IPS-20b (cell line): ENCODE measurements at regions not wholly inside any gene's neighbourhood (a gene's known extent, or its start where the extent isn't known, plus 50 kb on each side); places are given as distances from the start of the nearest gene placed in this dataset.

Experiments
- H3K27ac ChIP-seq: one replicate; pipeline ENCODE4 v1.5.1; 2013; ENCODE audit warnings: low read length
- H3K27me3 ChIP-seq: 2 replicates; pipeline ENCODE4 v1.6.1; 2013; ENCODE audit warnings: mild to moderate bottlenecking, low read length, inconsistent platforms; ENCODE audit not compliant: insufficient read depth
- H3K36me3 ChIP-seq: 2 replicates; pipeline ENCODE4 v1.6.1; 2013; ENCODE audit warnings: low read depth, mild to moderate bottlenecking, inconsistent platforms, low read length, moderate library complexity; ENCODE audit not compliant: insufficient read depth
- H3K4me1 ChIP-seq: 2 replicates; pipeline ENCODE4 v1.6.1; 2013; ENCODE audit warnings: mild to moderate bottlenecking, control low read depth, inconsistent platforms, low read length, moderate library complexity; ENCODE audit not compliant: insufficient read depth
- H3K4me3 ChIP-seq: 2 replicates; pipeline ENCODE4 v1.5.1; 2013; ENCODE audit warnings: mild to moderate bottlenecking, low read length, inconsistent platforms
- H3K9ac ChIP-seq: 2 replicates; pipeline ENCODE4 v1.6.1; 2013; ENCODE audit warnings: low read depth, mild to moderate bottlenecking, inconsistent platforms, low read length, moderate library complexity
- H3K9me3 ChIP-seq: 2 replicates; pipeline ENCODE4 v1.6.1; 2013; ENCODE audit warnings: mild to moderate bottlenecking, low read depth, low read length, inconsistent platforms; ENCODE audit not compliant: insufficient read depth

DNA sequence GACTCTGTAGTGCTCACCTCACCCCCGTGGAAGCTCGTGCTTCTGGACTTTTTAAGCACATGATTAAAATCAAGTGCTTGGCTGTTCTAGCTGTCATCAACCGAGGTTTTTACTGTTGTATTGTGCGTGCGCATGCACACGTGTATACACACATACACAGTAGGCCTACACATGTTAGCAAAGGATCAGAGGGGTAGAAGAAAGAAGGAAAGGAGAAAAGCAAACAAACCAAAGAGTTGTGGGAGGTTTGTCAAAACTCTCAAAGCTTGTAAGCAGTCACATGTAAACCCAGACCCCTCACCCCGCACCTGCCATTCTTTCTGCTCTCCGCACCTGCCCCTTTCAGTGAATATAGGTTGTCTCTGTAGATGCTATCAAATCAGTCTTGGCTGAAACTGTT, 311.8 kb downstream of the HS3ST1 start:
- no peak overlapping the region for H3K4me3 ChIP-seq
- no peaks in the 10 kb centered on the region for H3K36me3 ChIP-seq
- H3K9me3 ChIP-seq: no peaks in the 10 kb centered on the region
- H3K4me1 ChIP-seq: no peaks in the 10 kb centered on the region
- no peak overlapping the region for H3K27ac ChIP-seq
- H3K27me3 ChIP-seq: no peaks in the 10 kb centered on the region
- no peak overlapping the region for H3K9ac ChIP-seq

DNA sequence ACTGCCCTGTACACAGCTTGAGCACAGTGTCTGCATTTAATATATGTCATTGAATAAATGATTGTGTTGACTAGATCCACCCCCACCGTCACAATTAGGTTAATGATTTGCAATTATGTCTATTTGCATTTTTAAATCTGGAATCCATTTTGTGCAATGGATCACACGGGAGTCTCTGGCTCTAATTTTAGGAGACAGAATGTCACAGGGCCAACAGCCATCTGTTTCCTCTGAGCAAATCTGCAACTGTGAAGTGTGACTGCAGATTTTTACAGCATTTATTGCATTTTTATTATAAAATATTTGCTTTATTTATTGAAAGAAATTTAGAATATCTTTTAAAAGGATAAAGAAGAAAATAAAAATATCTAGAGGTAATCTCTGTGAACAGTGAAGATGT, 316.8 kb downstream of the HS3ST1 start:
- Histone ChIP-seq H3K4me3 (no peak overlapping the region), H3K9ac (no peak overlapping the region), H3K27ac (no peak overlapping the region), H3K4me1 (no peaks in the 10 kb centered on the region), H3K36me3 (no peaks in the 10 kb centered on the region), H3K27me3 (no peaks in the 10 kb centered on the region), H3K9me3 (no peaks in the 10 kb centered on the region)

DNA sequence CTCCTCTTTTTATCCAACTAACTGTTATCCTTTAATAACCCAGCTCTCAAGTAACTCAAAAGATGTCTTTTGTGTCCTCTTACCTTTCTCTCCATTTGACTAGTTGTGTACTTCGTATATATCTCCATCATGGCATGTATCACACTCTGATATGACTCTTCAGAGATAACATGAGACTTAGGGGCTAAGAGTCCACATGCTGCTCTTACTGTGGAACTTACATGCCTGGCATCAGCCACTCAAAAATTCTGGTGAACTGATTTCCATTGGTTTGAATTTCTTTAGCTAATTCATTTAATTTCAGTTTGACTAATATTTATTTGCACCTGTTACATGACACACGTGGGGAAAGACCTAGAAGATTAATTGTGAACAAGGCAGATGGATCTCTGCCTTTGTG, 317.3 kb downstream of the HS3ST1 start:
- Histone ChIP-seq H3K27ac (no peak overlapping the region), H3K27me3 (no peaks in the 10 kb centered on the region), H3K36me3 (no peaks in the 10 kb centered on the region), H3K9me3 (no peaks in the 10 kb centered on the region), H3K9ac (no peak overlapping the region), H3K4me3 (no peak overlapping the region), H3K4me1 (no peaks in the 10 kb centered on the region)

DNA sequence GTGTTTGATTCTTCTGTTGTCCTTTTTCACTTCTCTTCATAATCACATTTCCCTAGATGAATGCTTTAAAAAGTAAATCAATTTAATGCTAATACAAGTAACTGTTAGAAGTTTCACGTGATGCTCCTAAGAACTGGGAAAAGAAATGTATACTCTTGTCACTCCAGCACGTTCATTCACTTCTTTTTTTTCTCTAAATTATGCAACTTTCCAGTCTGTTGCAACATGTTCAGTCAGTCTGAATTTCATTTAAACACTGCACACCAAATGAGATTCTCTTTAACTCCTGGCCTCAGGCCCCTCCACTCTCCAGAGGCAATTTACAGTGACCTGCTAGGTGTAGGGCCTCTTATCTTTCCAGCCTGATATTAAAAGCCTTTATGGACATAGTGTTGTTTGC, 321.9 kb downstream of the HS3ST1 start:
- Histone ChIP-seq H3K27ac (no peak overlapping the region), H3K27me3 (no peaks in the 10 kb centered on the region), H3K4me1 (no peaks in the 10 kb centered on the region), H3K36me3 (no peaks in the 10 kb centered on the region), H3K4me3 (no peak overlapping the region), H3K9ac (no peak overlapping the region), H3K9me3 (no peaks in the 10 kb centered on the region)

DNA sequence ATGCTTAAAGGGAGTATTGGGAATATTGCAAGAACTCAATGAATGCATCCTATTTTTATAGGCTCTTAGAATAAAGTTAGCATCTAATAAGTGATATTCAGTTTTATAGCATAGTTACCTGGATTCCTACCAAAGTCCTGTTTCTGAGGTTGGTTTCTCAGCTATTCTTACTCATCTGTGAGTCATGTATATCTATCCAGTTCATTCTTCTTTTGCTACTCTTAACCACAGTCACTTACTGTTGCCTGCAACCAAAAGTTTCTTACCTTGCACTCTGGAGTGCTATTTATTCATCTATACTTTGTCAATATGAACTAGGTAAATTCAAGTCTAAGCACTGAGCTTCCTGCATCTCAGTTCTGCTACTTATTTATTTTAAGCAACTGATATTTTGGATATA, 322.5 kb downstream of the HS3ST1 start:
- Histone ChIP-seq H3K9me3 (no peaks in the 10 kb centered on the region), H3K36me3 (no peaks in the 10 kb centered on the region), H3K27me3 (no peaks in the 10 kb centered on the region), H3K4me3 (no peak overlapping the region), H3K4me1 (no peaks in the 10 kb centered on the region), H3K9ac (no peak overlapping the region), H3K27ac (no peak overlapping the region)

DNA sequence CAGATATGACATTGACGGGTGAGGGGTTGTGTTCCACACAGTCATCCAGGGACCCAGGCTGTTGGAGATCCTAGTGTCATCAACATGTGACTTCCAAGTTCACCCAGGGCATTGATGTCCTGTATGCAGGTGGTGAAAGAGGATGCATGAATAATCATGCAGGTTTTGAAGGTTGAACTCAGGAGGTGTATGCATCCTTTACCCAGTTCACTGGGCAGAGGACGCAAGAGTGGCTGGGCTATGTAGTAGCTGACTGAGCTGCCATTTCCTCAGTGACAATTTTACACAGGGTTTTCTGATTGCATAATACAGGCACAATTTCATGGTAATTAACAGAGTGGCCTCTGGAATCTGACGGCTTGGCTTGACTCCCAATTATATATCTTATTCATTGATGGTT, 323.0 kb downstream of the HS3ST1 start:
- Histone ChIP-seq H3K9ac (no peak overlapping the region), H3K9me3 (no peaks in the 10 kb centered on the region), H3K36me3 (no peaks in the 10 kb centered on the region), H3K4me1 (no peaks in the 10 kb centered on the region), H3K27ac (no peak overlapping the region), H3K27me3 (no peaks in the 10 kb centered on the region), H3K4me3 (no peak overlapping the region)

DNA sequence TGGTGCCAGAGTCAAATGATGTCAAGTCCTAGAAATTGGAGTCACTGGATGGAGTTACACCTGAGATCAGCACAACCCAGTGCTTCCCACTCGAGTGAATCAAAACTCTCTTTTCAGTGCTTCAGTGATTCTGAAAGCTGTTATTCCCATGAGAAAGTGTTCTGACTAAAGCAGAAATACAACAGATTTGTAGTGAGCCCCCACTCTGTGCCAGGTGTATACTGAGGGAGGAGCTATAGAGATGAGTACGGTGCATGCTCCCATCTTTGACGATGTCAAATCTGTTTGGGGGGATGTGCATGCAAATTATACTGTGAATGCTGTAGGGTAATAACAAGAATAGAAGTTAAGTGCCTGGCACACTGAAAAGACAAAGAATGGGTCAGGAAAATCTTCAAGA, 330.2 kb downstream of the HS3ST1 start:
- Histone ChIP-seq H3K9ac (no peak overlapping the region), H3K27me3 (no peaks in the 10 kb centered on the region), H3K4me3 (no peak overlapping the region), H3K9me3 (no peaks in the 10 kb centered on the region), H3K4me1 (no peaks in the 10 kb centered on the region), H3K36me3 (no peaks in the 10 kb centered on the region), H3K27ac (no peak overlapping the region)

DNA sequence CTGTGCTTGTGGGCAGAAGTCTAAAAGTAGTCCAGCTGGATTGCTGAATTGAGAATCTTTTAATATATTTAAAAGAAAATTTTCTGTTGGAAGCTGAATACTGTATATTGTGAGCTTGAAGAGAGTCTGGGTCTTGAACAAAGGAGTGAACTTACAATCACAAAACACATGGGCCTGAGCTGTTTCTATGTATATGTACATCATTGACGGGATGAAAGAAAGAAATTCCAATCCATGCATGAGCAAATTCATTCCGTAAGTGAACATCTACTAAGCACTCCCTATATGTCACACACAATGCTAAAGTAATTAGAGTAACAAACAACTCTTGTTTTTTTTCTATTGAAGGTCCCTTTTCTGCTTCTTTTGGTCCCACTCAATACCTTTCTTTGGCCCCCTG, 331.0 kb downstream of the HS3ST1 start:
- Histone ChIP-seq H3K9ac (no peak overlapping the region), H3K27ac (no peak overlapping the region), H3K9me3 (no peaks in the 10 kb centered on the region), H3K36me3 (no peaks in the 10 kb centered on the region), H3K4me3 (no peak overlapping the region), H3K4me1 (no peaks in the 10 kb centered on the region), H3K27me3 (no peaks in the 10 kb centered on the region)

DNA sequence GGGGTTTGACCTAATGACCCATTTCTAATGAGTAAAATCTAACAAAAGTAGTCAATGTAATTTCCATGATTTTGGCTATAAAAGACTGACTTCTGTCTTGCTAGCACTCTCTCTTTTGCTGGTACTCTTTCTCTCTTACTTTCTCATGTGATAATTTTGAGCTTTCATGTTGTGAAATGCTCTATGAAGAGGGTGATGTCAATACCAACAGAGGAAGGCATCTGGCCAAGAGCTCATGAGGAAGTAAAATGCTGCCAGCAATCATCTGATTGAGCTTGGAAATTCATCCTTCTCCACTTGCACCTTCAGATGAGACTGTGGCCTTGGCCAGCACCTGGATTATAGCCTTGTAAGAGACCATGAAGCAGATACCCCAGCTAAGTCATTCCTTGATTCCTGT, 347.7 kb downstream of the HS3ST1 start:
- no peak overlapping the region for H3K27ac ChIP-seq
- no peak overlapping the region for H3K4me3 ChIP-seq
- H3K9me3 ChIP-seq: no peaks in the 10 kb centered on the region
- no peaks in the 10 kb centered on the region for H3K36me3 ChIP-seq
- no peaks in the 10 kb centered on the region; the same call in 1 of the 2 replicates for H3K4me1 ChIP-seq
- no peak overlapping the region for H3K9ac ChIP-seq
- no peaks in the 10 kb centered on the region for H3K27me3 ChIP-seq

DNA sequence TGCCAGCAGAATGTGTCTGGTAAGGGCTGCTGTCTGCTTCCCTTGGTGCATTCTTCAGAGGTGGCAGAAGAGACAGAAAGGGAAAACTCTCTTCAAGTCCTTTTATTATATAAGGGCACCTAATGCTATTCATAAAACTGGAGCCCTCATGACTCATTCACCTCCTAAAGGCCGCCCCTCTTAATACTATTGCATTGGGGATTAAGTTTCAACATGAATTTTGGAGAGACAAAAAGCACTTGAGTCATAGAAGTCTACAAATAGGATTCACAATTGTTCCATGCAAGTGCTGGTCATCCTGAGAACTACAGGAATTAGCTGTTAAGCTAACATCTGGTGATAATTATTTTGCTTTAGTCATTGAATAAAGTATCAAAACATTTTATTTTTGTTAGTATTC, 349.5 kb downstream of the HS3ST1 start:
- no peaks in the 10 kb centered on the region for H3K36me3 ChIP-seq
- H3K4me1 ChIP-seq: no peaks in the 10 kb centered on the region; the same call in 1 of the 2 replicates
- H3K27ac ChIP-seq: no peak overlapping the region
- H3K27me3 ChIP-seq: no peaks in the 10 kb centered on the region
- no peak overlapping the region for H3K9ac ChIP-seq
- H3K4me3 ChIP-seq: no peak overlapping the region
- no peaks in the 10 kb centered on the region for H3K9me3 ChIP-seq

DNA sequence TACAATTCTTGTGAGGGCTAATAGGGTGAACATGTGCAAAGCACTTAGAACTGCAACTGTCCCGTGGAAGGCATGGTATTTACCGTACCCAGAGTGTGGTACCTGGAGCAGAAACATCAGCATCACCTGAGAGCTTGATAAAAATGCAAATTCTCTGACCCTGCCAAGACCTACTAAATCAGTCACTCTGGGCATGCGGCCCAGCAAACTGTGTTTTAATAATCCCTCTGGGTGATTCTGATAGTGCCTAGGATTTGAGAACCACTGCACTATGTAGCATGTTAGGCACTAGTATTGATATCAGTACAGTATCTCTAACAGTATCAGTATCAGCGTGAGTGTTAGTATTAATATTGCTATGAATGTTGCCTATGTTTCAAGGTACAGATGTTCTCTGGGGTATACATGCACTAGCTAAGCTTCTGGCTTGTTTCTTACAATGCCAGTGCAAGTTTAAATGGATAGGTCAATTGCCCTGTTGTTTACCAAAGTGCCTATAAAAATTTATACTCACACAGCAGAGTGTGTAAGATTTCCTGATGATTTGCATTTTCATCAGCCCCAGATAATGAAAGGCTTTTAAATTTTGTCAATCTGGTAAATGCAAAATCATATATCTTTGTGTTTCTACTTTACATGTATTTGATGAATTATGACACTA, 354.0 kb downstream of the HS3ST1 start:
- no peak overlapping the region for H3K9ac ChIP-seq
- H3K36me3 ChIP-seq: no peaks in the 10 kb centered on the region
- no peaks in the 10 kb centered on the region for H3K9me3 ChIP-seq
- H3K27ac ChIP-seq: no peak overlapping the region
- H3K4me3 ChIP-seq: no peak overlapping the region
- peaks cover 9% of the 10 kb centered on the region for H3K4me1 ChIP-seq
- no peaks in the 10 kb centered on the region for H3K27me3 ChIP-seq

DNA sequence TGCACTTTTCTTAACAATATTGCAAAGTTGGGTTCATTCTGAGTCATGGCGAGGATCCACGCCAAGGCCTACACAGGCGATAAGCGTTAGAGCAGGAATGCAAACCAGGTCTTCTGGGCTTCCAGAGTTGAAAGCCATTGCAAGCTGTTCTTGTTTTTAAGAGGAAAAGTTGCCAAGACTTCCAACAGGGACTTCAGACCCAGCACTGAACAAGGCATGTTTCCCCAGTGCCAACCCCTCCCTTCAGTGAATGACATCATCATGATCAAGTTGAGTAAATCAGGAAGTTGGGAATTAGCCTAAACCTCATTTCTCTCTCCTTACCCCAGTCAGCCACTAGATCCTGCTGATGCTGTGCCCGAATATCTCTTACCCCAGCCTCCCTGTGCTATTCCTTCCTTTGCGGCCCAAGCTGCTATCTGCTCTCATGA, 355.1 kb downstream of the HS3ST1 start:
- Histone ChIP-seq H3K9me3 (no peaks in the 10 kb centered on the region), H3K27me3 (no peaks in the 10 kb centered on the region), H3K4me3 (no peak overlapping the region), H3K27ac (no peak overlapping the region), H3K4me1 (peaks cover 12% of the 10 kb centered on the region), H3K9ac (no peak overlapping the region), H3K36me3 (no peaks in the 10 kb centered on the region)
